ENCODE measurements at regions not wholly inside any gene's neighbourhood (a gene's known extent, or its start where the extent isn't known, plus 50 kb on each side); places are given as distances from the start of the nearest gene placed in this dataset.

GRCh38 chr4:62930884-62931283 lies 1478.4 kb downstream of the TECRL start:
- TF ChIP-seq CTCF (IDR thresholded peaks at IDR 0.05) (no peak), POLR2A (IDR thresholded peaks at IDR 0.05) (no peak)
